CD14-positive monocyte (primary cell): ENCODE measurements at regions not wholly inside any gene's neighbourhood (a gene's known extent, or its start where the extent isn't known, plus 50 kb on each side); places are given as distances from the start of the nearest gene placed in this dataset.

ENCODE experiments used
- DNase-seq, 3 donors: peaks; one replicate each; pipeline ENCODE4 v3.0.0-alpha.2; 2011 to 2022
- H2AFZ ChIP-seq: 2 replicates; pipeline ENCODE4 v1.6.0; 2012; ENCODE audit warnings: mild to moderate bottlenecking, low read depth, low read length, inconsistent platforms; ENCODE audit not compliant: insufficient read depth, poor library complexity, severe bottlenecking
- H3K27ac ChIP-seq, 2 donors: 1 replicate in 1 of 2; 2 replicates in 1 of 2; pipeline ENCODE4 v1.5.1; 2012 to 2013; ENCODE audit warnings: low read length in 2 of 2, control low read depth in 1 of 2, inconsistent platforms in 1 of 2, low read depth in 1 of 2, mild to moderate bottlenecking in 1 of 2
- H3K27me3 ChIP-seq, 2 donors: one replicate each; pipeline versions ENCODE4 v1.6.0 to v1.6.1; 2011 to 2013; ENCODE audit warnings: low read length in 2 of 2; ENCODE audit not compliant: control insufficient read depth in 2 of 2, insufficient read depth in 2 of 2
- H3K36me3 ChIP-seq, 2 donors: replicated peaks in 1 of 2; 1 replicate in 1 of 2; 2 replicates in 1 of 2; pipeline versions ENCODE4 v1.5.1 to v1.6.1; 2012 to 2013; ENCODE audit warnings: low read length in 2 of 2, control low read depth in 1 of 2, inconsistent platforms in 1 of 2, mild to moderate bottlenecking in 1 of 2; ENCODE audit not compliant: insufficient read depth in 2 of 2, control insufficient read depth in 1 of 2
- H3K4me1 ChIP-seq, 2 donors: 1 replicate in 1 of 2; 2 replicates in 1 of 2; pipeline versions ENCODE4 v1.5.1 to v1.6.1; 2012 to 2013; ENCODE audit warnings: low read length in 2 of 2, control low read depth in 1 of 2, inconsistent platforms in 1 of 2, mild to moderate bottlenecking in 1 of 2, moderate library complexity in 1 of 2; ENCODE audit not compliant: insufficient read depth in 2 of 2, control insufficient read depth in 1 of 2
- H3K4me2 ChIP-seq: replicated peaks from 2 replicates; pipeline ENCODE3; 2012; ENCODE audit warnings: low read length, moderate library complexity, mild to moderate bottlenecking; ENCODE audit not compliant: poor library complexity, severe bottlenecking; ENCODE audit errors: extremely low read depth
- H3K4me3 ChIP-seq, 3 experiments: fragments of 200-600 bp in 1 of 3; sonication (generic) in 1 of 3; replicated peaks in 1 of 3; 1 replicate in 2 of 3; 2 replicates in 1 of 3; pipeline ENCODE4 v1.5.1; 2011 to 2013; ENCODE audit warnings: low read length in 3 of 3, mild to moderate bottlenecking in 3 of 3, control low read depth in 2 of 3, low read depth in 2 of 3, inconsistent platforms in 1 of 3, moderate library complexity in 1 of 3
- H3K79me2 ChIP-seq: 2 replicates; pipeline ENCODE4 v1.6.0; 2012; ENCODE audit warnings: mild to moderate bottlenecking, control low read depth, inconsistent platforms, low read length, moderate library complexity; ENCODE audit not compliant: insufficient read depth
- H3K9ac ChIP-seq: 2 replicates; pipeline ENCODE4 v1.6.0; 2017; ENCODE audit warnings: low read length, mild to moderate bottlenecking; ENCODE audit not compliant: insufficient read depth, poor library complexity, severe bottlenecking
- H3K9me3 ChIP-seq, 2 donors: replicated peaks in 1 of 2; 1 replicate in 1 of 2; 2 replicates in 1 of 2; pipeline versions ENCODE4 v1.5.1 to v1.6.1; 2012 to 2013; ENCODE audit warnings: low read length in 2 of 2, control low read depth in 1 of 2; ENCODE audit not compliant: control insufficient read depth in 1 of 2, insufficient read depth in 1 of 2
- H4K20me1 ChIP-seq: 2 replicates; pipeline ENCODE4 v1.6.0; 2012; ENCODE audit warnings: mild to moderate bottlenecking, low read length, control low read depth, moderate library complexity; ENCODE audit not compliant: insufficient read depth
- H3K27ac Mint-ChIP-seq, 7 donors: one replicate each; pipeline ENCODE4 v1.8.0; 2020; ENCODE audit warnings: mild to moderate bottlenecking in 7 of 7, mixed read lengths in 7 of 7, moderate library complexity in 6 of 7, inconsistent platforms in 2 of 7
- H3K27me3 Mint-ChIP-seq, 3 donors: one replicate each; pipeline ENCODE4 v1.8.0; 2021 to 2022; ENCODE audit warnings: low read depth in 3 of 3, mild to moderate bottlenecking in 3 of 3, mixed read lengths in 3 of 3, moderate library complexity in 3 of 3, inconsistent platforms in 1 of 3
- H3K36me3 Mint-ChIP-seq, 2 donors: one replicate each; pipeline ENCODE4 v1.8.0; 2020; ENCODE audit warnings: mixed read lengths in 2 of 2, inconsistent platforms in 1 of 2, mild to moderate bottlenecking in 1 of 2
- H3K4me1 Mint-ChIP-seq: one replicate; pipeline ENCODE4 v1.8.0; 2020; ENCODE audit warnings: mild to moderate bottlenecking, mixed read lengths
- H3K4me3 Mint-ChIP-seq, 2 donors: one replicate each; pipeline ENCODE4 v1.8.0; 2020; ENCODE audit warnings: mild to moderate bottlenecking in 2 of 2, mixed read lengths in 2 of 2, moderate library complexity in 1 of 2
- H3K9me3 Mint-ChIP-seq, 7 donors: one replicate each; pipeline ENCODE4 v1.8.0; 2020 to 2022; ENCODE audit warnings: mixed read lengths in 7 of 7, mild to moderate bottlenecking in 6 of 7, moderate library complexity in 6 of 7, inconsistent platforms in 2 of 7
- CTCF ChIP-seq: fragments of 200-600 bp; IDR thresholded peaks from one replicate; pipeline ENCODE4 v1.8.0; 2022; ENCODE audit warnings: antibody characterized with exemption, mild to moderate bottlenecking
- WGBS: methylation state at CpG from one replicate; pipeline ENCODE4 v1.1.5; 2013; ENCODE audit warnings: missing lambda C conversion rate; ENCODE audit not compliant: insufficient coverage; 5-methylcytosine and 5-hydroxymethylcytosine counted together
- intact Hi-C, 2 donors: fragments of 100-400 bp; cut with micrococcal nuclease; formaldehyde crosslinking; loops; one replicate each; pipeline versions ENCODE4 v1.15.0 to v1.15.1; 2023

GRCh38 chr14:95452176-95452892 lies 64.1 kb downstream of the SYNE3 start:
- Histone ChIP-seq H3K27me3 (no peaks in the 10 kb centered on the region), H4K20me1 (peaks cover 76% of the 10 kb centered on the region), H3K27ac (no peak overlapping the region), H3K4me3 (no peak overlapping the region), H3K9me3 (no peaks in the 10 kb centered on the region), H3K4me2 (no peak overlapping the region), H3K4me1 (no peaks in the 10 kb centered on the region), H3K36me3 (peaks cover 96 to 100% of the 10 kb centered on the region in 2 donors), H3K79me2 (no peaks in the 10 kb centered on the region), H2AFZ (no peak overlapping the region), H3K9ac (no peak overlapping the region)
- peaks cover 81 to 99% of the 10 kb centered on the region in 2 donors for H3K36me3 Mint-ChIP-seq
- peak; percentile 18 for TF ChIP-seq CTCF
- intact Hi-C loops, result no loop called here
- H3K4me1 Mint-ChIP-seq, result no peaks in the 10 kb centered on the region
- peaks cover 0 to 2% (median 0%) of the 10 kb centered on the region in 3 donors for H3K27me3 Mint-ChIP-seq
- H3K27ac Mint-ChIP-seq, result peak overlapping the region in 1 of 7 donors; percentile 55
- WGBS, result 96% methylated on average over 16 of the region's 18 CpGs
- no peaks in the 10 kb centered on the region for H3K9me3 Mint-ChIP-seq
- no peak for DNase-seq
- H3K4me3 Mint-ChIP-seq, result no peak overlapping the region

- DNase-seq, result no peak
- no peaks in the 10 kb centered on the region for H3K9me3 Mint-ChIP-seq
- Histone ChIP-seq H3K4me1 (no peaks in the 10 kb centered on the region), H3K79me2 (no peaks in the 10 kb centered on the region), H3K27ac (no peak overlapping the region), H4K20me1 (peaks cover 76% of the 10 kb centered on the region), H3K9ac (no peak overlapping the region), H3K4me3 (no peak overlapping the region), H3K4me2 (no peak overlapping the region), H3K36me3 (peaks cover 96 to 100% of the 10 kb centered on the region in 2 donors), H2AFZ (no peak overlapping the region), H3K9me3 (no peaks in the 10 kb centered on the region), H3K27me3 (no peaks in the 10 kb centered on the region)
- intact Hi-C loops, result loop anchor here in 1 of 2 donors (10.0 kb wide), 1 partner anchor 236 kb away; the partner anchor contains the start of gene TCL1B
- over 99% methylated on average over 8 of the region's 11 CpGs for WGBS
- peaks cover 89 to 100% of the 10 kb centered on the region in 2 donors for H3K36me3 Mint-ChIP-seq
- H3K27ac Mint-ChIP-seq, result no peak overlapping the region
- TF ChIP-seq CTCF, result no peak
- H3K4me3 Mint-ChIP-seq, result no peak overlapping the region
- H3K27me3 Mint-ChIP-seq, result peaks cover 0 to 3% (median 0%) of the 10 kb centered on the region in 3 donors
- no peaks in the 10 kb centered on the region for H3K4me1 Mint-ChIP-seq
Observed at GRCh38 chr14:95449131-95449530, 67.3 kb downstream of the SYNE3 start.
